Natural killer cell (primary cell): ENCODE measurements at regions not wholly inside any gene's neighbourhood (a gene's known extent, or its start where the extent isn't known, plus 50 kb on each side); places are given as distances from the start of the nearest gene placed in this dataset.

Experiments
- ATAC-seq, 3 donors: fragments of 150-1000 bp in 2 of 3; fragments of 200-7000 bp in 1 of 3; cut with Tn5 transposase; 1 replicate in 1 of 3; 2 replicates in 2 of 3; pipeline ENCODE4 v1.10.0; 2021; ENCODE audit warnings: mild to moderate bottlenecking in 2 of 3, moderate library complexity in 2 of 3
- DNase-seq, 2 donors: peaks; one replicate each; pipeline versions ENCODE4 v3.0.0 to v3.0.0-alpha.2; 2013 to 2021; ENCODE audit warnings: mixed read lengths in 1 of 2
- H3K27ac ChIP-seq: one replicate; pipeline ENCODE4 v1.5.1; 2013; ENCODE audit warnings: mild to moderate bottlenecking, low read length
- H3K27me3 ChIP-seq: one replicate; pipeline ENCODE4 v1.6.1; 2013; ENCODE audit warnings: low read length; ENCODE audit not compliant: control insufficient read depth, insufficient read depth
- H3K36me3 ChIP-seq: one replicate; pipeline ENCODE4 v1.6.1; 2013; ENCODE audit warnings: low read length; ENCODE audit not compliant: control insufficient read depth, insufficient read depth
- H3K4me1 ChIP-seq: one replicate; pipeline ENCODE4 v1.6.1; 2013; ENCODE audit warnings: low read length; ENCODE audit not compliant: control insufficient read depth, insufficient read depth
- H3K4me3 ChIP-seq: one replicate; pipeline ENCODE4 v1.5.1; 2013; ENCODE audit warnings: low read length
- H3K9me3 ChIP-seq: one replicate; pipeline ENCODE4 v1.6.1; 2013; ENCODE audit warnings: low read length; ENCODE audit not compliant: control insufficient read depth, insufficient read depth
- H3K27ac Mint-ChIP-seq, 2 donors: one replicate each; pipeline ENCODE4 v1.8.0; 2022; ENCODE audit warnings: mild to moderate bottlenecking in 2 of 2, mixed read lengths in 2 of 2, moderate library complexity in 1 of 2
- H3K27me3 Mint-ChIP-seq, 2 donors: one replicate each; pipeline ENCODE4 v1.8.0; 2022; ENCODE audit warnings: low read depth in 2 of 2, mixed read lengths in 2 of 2
- H3K36me3 Mint-ChIP-seq: one replicate; pipeline ENCODE4 v1.8.0; 2022; ENCODE audit warnings: mixed read lengths
- H3K4me1 Mint-ChIP-seq, 2 donors: one replicate each; pipeline ENCODE4 v1.8.0; 2022; ENCODE audit warnings: mixed read lengths in 2 of 2
- H3K4me3 Mint-ChIP-seq: one replicate; pipeline ENCODE4 v1.8.0; 2022; ENCODE audit warnings: mild to moderate bottlenecking, moderate library complexity, mixed read lengths
- H3K9me3 Mint-ChIP-seq, 2 donors: one replicate each; pipeline ENCODE4 v1.8.0; 2022; ENCODE audit warnings: mixed read lengths in 2 of 2
- CTCF ChIP-seq: fragments of 200-600 bp; IDR thresholded peaks from one replicate; pipeline ENCODE4 v1.8.0; 2022; ENCODE audit warnings: antibody characterized with exemption
- WGBS: methylation state at CpG from one replicate; pipeline ENCODE4 v1.1.7; 2013; ENCODE audit warnings: missing lambda C conversion rate; ENCODE audit not compliant: insufficient coverage; 5-methylcytosine and 5-hydroxymethylcytosine counted together
- intact Hi-C: fragments of 100-400 bp; cut with micrococcal nuclease; formaldehyde crosslinking; loops from one replicate; pipeline ENCODE4 v1.14.2; 2022

- 82% methylated on average over 4 of the region's 5 CpGs for WGBS
- no peak overlapping the region for H3K4me3 Mint-ChIP-seq
Measured at GRCh38 chr4:44985938-44986337, 259.6 kb upstream of the GNPDA2 start.

GRCh38 chr4:44985152-44985551 is 258.8 kb upstream of the GNPDA2 start:
- Histone ChIP-seq H3K9me3 (peaks cover 7% of the 10 kb centered on the region), H3K27me3 (no peaks in the 10 kb centered on the region), H3K4me1 (no peaks in the 10 kb centered on the region), H3K27ac (no peak overlapping the region), H3K36me3 (no peaks in the 10 kb centered on the region), H3K4me3 (no peak overlapping the region)
- no peak for TF ChIP-seq CTCF
- Mint-ChIP-seq H3K27ac (no peak overlapping the region), H3K9me3 (peaks cover 11 to 14% of the 10 kb centered on the region in 2 donors), H3K4me1 (no peaks in the 10 kb centered on the region), H3K36me3 (no peaks in the 10 kb centered on the region), H3K27me3 (no peaks in the 10 kb centered on the region), H3K4me3 (no peak overlapping the region)
- WGBS, result 61% methylated on average over 2 of the region's 2 CpGs
- ATAC-seq (no peak), DNase-seq (no peak)
- intact Hi-C loops, result no loop called here

More at GRCh38 chr4:44985938-44986337, 259.6 kb upstream of the GNPDA2 start:
- Histone ChIP-seq H3K4me1 (no peaks in the 10 kb centered on the region), H3K27ac (no peak overlapping the region), H3K27me3 (no peaks in the 10 kb centered on the region), H3K36me3 (no peaks in the 10 kb centered on the region), H3K4me3 (no peak overlapping the region), H3K9me3 (peaks cover 7% of the 10 kb centered on the region)
- no peaks in the 10 kb centered on the region for H3K36me3 Mint-ChIP-seq
- intact Hi-C loops, result no loop called here
- DNase-seq (no peak), ATAC-seq (no peak)
- H3K27me3 Mint-ChIP-seq, result no peaks in the 10 kb centered on the region
- H3K9me3 Mint-ChIP-seq, result peaks cover 7 to 11% of the 10 kb centered on the region in 2 donors
- TF ChIP-seq CTCF, result no peak
- no peaks in the 10 kb centered on the region for H3K4me1 Mint-ChIP-seq
- no peak overlapping the region for H3K27ac Mint-ChIP-seq

- Mint-ChIP-seq H3K27ac (no peak overlapping the region), H3K4me1 (no peaks in the 10 kb centered on the region), H3K36me3 (no peaks in the 10 kb centered on the region), H3K27me3 (no peaks in the 10 kb centered on the region), H3K4me3 (no peak overlapping the region), H3K9me3 (peaks cover 13 to 16% of the 10 kb centered on the region in 2 donors)
- no peak overlapping the region for H3K27ac ChIP-seq
- no peaks in the 10 kb centered on the region for H3K27me3 ChIP-seq
- peaks cover 7% of the 10 kb centered on the region for H3K9me3 ChIP-seq
- ATAC-seq, result no peak
- no peaks in the 10 kb centered on the region for H3K36me3 ChIP-seq
- no peak for TF ChIP-seq CTCF
- H3K4me3 ChIP-seq, result no peak overlapping the region
- DNase-seq, result no peak
- H3K4me1 ChIP-seq, result no peaks in the 10 kb centered on the region
- intact Hi-C loops, result no loop called here
Measured at GRCh38 chr4:44984083-44984482, 257.7 kb upstream of the GNPDA2 start.

GRCh38 chr4:44983083-44983482 is 256.7 kb upstream of the GNPDA2 start:
- Mint-ChIP-seq H3K27me3 (no peaks in the 10 kb centered on the region), H3K4me1 (no peaks in the 10 kb centered on the region), H3K9me3 (peaks cover 7 to 11% of the 10 kb centered on the region in 2 donors), H3K4me3 (no peak overlapping the region), H3K36me3 (no peaks in the 10 kb centered on the region), H3K27ac (no peak overlapping the region)
- H3K4me1 ChIP-seq, result no peaks in the 10 kb centered on the region
- DNase-seq (no peak), ATAC-seq (no peak)
- no peaks in the 10 kb centered on the region for H3K27me3 ChIP-seq
- WGBS, result 60% methylated on average over 1 of the region's 2 CpGs
- no peak for TF ChIP-seq CTCF
- intact Hi-C loops, result no loop called here
- H3K9me3 ChIP-seq, result peaks cover 5% of the 10 kb centered on the region
- H3K27ac ChIP-seq, result no peak overlapping the region
- no peak overlapping the region for H3K4me3 ChIP-seq
- H3K36me3 ChIP-seq, result no peaks in the 10 kb centered on the region
